BJ (cell line): ENCODE measurements at regions not wholly inside any gene's neighbourhood (a gene's known extent, or its start where the extent isn't known, plus 50 kb on each side); places are given as distances from the start of the nearest gene placed in this dataset.
A peak's percentile ranks its signal among the peaks of the same experiment; 100 is the strongest.

ENCODE experiments used
- CTCF ChIA-PET: fragments of 350-600 bp; formaldehyde crosslinking; extraction: SDS; loops from one replicate; lab custom pipeline; 2021; ENCODE audit warnings: antibody characterized with exemption, inconsistent platforms; lab: Yijun Ruan, JAX
- POLR2A ChIA-PET: fragments of 300-600 bp; sonication (Branson Sonifier 250); formaldehyde crosslinking; extraction: SDS; loops from one replicate; lab custom pipeline; 2021; ENCODE audit warnings: antibody characterized with exemption; lab: Charles Lee
- DNase-seq: peaks from one replicate; pipeline ENCODE4 v3.0.0-alpha.2; 2011; ENCODE audit warnings: low read depth
- H3K27me3 ChIP-seq: 2 replicates; pipeline ENCODE4 v1.6.0; 2011; ENCODE audit warnings: low read length; ENCODE audit not compliant: control insufficient read depth, insufficient read depth
- H3K36me3 ChIP-seq: 2 replicates; pipeline ENCODE4 v1.5.1; 2011; ENCODE audit warnings: low read length; ENCODE audit not compliant: control insufficient read depth, insufficient read depth
- H3K4me3 ChIP-seq: 2 replicates; pipeline ENCODE4 v1.5.1; 2011; ENCODE audit warnings: low read depth, mild to moderate bottlenecking, control low read depth, low read length
- CTCF ChIP-seq: IDR thresholded peaks from 2 replicates; pipeline ENCODE4 v1.5.1; 2011; ENCODE audit warnings: low read depth, mild to moderate bottlenecking, control low read depth, inconsistent platforms, low read length, moderate library complexity; ENCODE audit not compliant: insufficient read depth

GRCh38 chr9:2907411-2907810 lies 63.5 kb upstream of the PUM3 start:
- CTCF ChIA-PET, result no interaction called here
- peak; percentile 3 for DNase-seq

GRCh38 chr9:2904242-2904930 lies 60.5 kb upstream of the PUM3 start:
- no peak for DNase-seq
- H3K36me3 ChIP-seq, result no peaks in the 10 kb centered on the region
- H3K4me3 ChIP-seq, result no peak overlapping the region
- POLR2A ChIA-PET, result no interaction called here
- H3K27me3 ChIP-seq, result no peaks in the 10 kb centered on the region
- TF ChIP-seq CTCF, result no peak
- CTCF ChIA-PET, result interaction anchor here (0.9 kb wide), 1 partner anchor 51 kb away, joined by 3 read pairs; no protein-coding TSS in a partner anchor

More at GRCh38 chr9:2907411-2907810, 63.5 kb upstream of the PUM3 start:
- no peak overlapping the region for H3K4me3 ChIP-seq
- no peaks in the 10 kb centered on the region for H3K27me3 ChIP-seq
- POLR2A ChIA-PET, result no interaction called here
- no peaks in the 10 kb centered on the region for H3K36me3 ChIP-seq
- TF ChIP-seq CTCF, result no peak
